GM19025 (cell line): ENCODE measurements at regions not wholly inside any gene's neighbourhood (a gene's known extent, or its start where the extent isn't known, plus 50 kb on each side); places are given as distances from the start of the nearest gene placed in this dataset.

Experiments
- ATAC-seq: cut with Tn5 transposase; IDR thresholded peaks from one replicate; pipeline ENCODE4 v1.9.1; 2021; ENCODE audit warnings: mild to moderate bottlenecking, low read depth, moderate library complexity; ENCODE audit not compliant: unreplicated experiment

- no peak for ATAC-seq
Measured at GRCh38 chr13:108360139-108360538, 90.6 kb downstream of the TNFSF13B start.

- no peak for ATAC-seq
Measured at GRCh38 chr13:108361769-108362168, 92.3 kb downstream of the TNFSF13B start.

- ATAC-seq, result no peak
Measured at GRCh38 chr13:108363666-108364065, 94.1 kb downstream of the TNFSF13B start.

GRCh38 chr13:108365255-108365654 lies 95.7 kb downstream of the TNFSF13B start:
- no peak for ATAC-seq

GRCh38 chr13:108368250-108368905 lies 98.9 kb downstream of the TNFSF13B start:
- no peak for ATAC-seq

- no peak for ATAC-seq
Measured at GRCh38 chr13:108369412-108369811, 99.9 kb downstream of the TNFSF13B start.

- no peak for ATAC-seq
Measured at GRCh38 chr13:108375034-108375433, 105.5 kb downstream of the TNFSF13B start.

- ATAC-seq, result no peak
Measured at GRCh38 chr13:108375772-108376171, 106.3 kb downstream of the TNFSF13B start.

- ATAC-seq, result no peak
Measured at GRCh38 chr13:108376308-108376707, 106.8 kb downstream of the TNFSF13B start.

- ATAC-seq, result no peak
Measured at GRCh38 chr13:108377646-108378206, 108.2 kb downstream of the TNFSF13B start.

GRCh38 chr13:108383667-108384066 lies 114.1 kb downstream of the TNFSF13B start:
- ATAC-seq, result no peak

- ATAC-seq, result no peak
Measured at GRCh38 chr13:108387156-108387555, 117.6 kb downstream of the TNFSF13B start.

- ATAC-seq, result no peak
Measured at GRCh38 chr13:108402850-108403249, 133.3 kb downstream of the TNFSF13B start.

- ATAC-seq, result no peak
Measured at GRCh38 chr13:108407495-108407894, 138.0 kb downstream of the TNFSF13B start.

- ATAC-seq, result no peak
Measured at GRCh38 chr13:108408672-108409071, 139.2 kb downstream of the TNFSF13B start.

- no peak for ATAC-seq
Measured at GRCh38 chr13:108409730-108410129, 140.2 kb downstream of the TNFSF13B start.

- ATAC-seq, result no peak
Measured at GRCh38 chr13:108419768-108420167, 150.2 kb downstream of the TNFSF13B start.

GRCh38 chr13:108425056-108425455 lies 155.5 kb downstream of the TNFSF13B start:
- ATAC-seq, result no peak

GRCh38 chr13:108426893-108427292 lies 157.4 kb downstream of the TNFSF13B start:
- ATAC-seq, result no peak

GRCh38 chr13:108427355-108427754 lies 157.8 kb downstream of the TNFSF13B start:
- no peak for ATAC-seq

GRCh38 chr13:108428691-108429090 lies 159.2 kb downstream of the TNFSF13B start:
- ATAC-seq, result no peak

- ATAC-seq, result no peak
Measured at GRCh38 chr13:108433976-108434755, 164.6 kb downstream of the TNFSF13B start.
